Retinal pigment epithelial cell (primary cell): ENCODE measurements at regions not wholly inside any gene's neighbourhood (a gene's known extent, or its start where the extent isn't known, plus 50 kb on each side); places are given as distances from the start of the nearest gene placed in this dataset.
"Not testable (repeated sequence)": the region's sequence is repeated elsewhere in the genome, so short reads cannot be mapped to it uniquely, and the experiment has no call there.

Experiments
- DNase-seq: peaks from one replicate; pipeline ENCODE4 v3.0.0-alpha.2; 2010; ENCODE audit warnings: low read depth
- H3K4me3 ChIP-seq: 2 replicates; pipeline ENCODE4 v1.5.1; 2011; ENCODE audit warnings: mild to moderate bottlenecking, low read length, control low read depth, moderate library complexity
- TF ChIP-seq, protein P1 (sequence below): conservative IDR thresholded peaks from 2 replicates; pipeline ENCODE4 v1.5.1; 2011; ENCODE audit warnings: low read depth, low read length, control low read depth, inconsistent platforms

DNA sequence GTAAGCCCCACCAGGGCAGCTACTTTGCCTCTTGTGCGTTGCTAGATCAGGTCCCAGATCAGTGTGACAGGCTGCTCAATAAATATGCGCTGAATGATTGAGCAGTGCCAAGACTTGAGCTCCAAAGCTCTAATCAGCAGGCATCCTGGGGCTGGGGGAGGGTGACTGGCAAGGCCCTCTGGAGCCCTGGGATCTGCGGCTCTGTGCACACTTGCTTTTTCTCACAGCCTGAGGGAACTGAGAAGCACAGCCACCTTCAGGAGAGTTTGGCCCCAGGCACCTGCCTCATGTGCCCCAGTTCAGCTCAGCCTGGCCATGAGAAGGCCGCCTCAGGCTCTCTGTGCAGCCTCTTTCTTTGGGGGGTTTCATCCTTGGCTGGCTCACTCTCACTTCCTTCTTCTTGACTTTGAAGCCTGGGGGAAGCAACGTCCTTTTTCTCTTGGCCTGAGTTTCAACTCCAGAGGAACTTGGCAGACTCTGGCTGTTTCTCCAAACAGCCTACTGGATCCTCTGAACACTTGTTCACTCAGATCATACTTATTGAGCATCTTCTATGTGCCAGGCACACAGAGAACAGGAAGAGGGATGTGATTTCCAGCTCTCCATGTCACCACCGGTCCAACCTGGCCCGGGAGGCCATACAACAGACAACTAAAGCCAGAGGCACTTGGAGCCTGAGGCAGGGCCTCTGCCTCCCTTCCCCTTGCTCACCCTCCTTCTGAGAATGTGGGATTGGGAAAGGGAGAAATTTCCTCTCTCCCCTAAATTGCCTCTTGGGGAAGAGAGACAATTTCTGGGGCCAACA, 114.0 kb downstream of the VEGFA start:
- TF ChIP-seq, protein P1, sequence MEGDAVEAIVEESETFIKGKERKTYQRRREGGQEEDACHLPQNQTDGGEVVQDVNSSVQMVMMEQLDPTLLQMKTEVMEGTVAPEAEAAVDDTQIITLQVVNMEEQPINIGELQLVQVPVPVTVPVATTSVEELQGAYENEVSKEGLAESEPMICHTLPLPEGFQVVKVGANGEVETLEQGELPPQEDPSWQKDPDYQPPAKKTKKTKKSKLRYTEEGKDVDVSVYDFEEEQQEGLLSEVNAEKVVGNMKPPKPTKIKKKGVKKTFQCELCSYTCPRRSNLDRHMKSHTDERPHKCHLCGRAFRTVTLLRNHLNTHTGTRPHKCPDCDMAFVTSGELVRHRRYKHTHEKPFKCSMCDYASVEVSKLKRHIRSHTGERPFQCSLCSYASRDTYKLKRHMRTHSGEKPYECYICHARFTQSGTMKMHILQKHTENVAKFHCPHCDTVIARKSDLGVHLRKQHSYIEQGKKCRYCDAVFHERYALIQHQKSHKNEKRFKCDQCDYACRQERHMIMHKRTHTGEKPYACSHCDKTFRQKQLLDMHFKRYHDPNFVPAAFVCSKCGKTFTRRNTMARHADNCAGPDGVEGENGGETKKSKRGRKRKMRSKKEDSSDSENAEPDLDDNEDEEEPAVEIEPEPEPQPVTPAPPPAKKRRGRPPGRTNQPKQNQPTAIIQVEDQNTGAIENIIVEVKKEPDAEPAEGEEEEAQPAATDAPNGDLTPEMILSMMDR = no peak
- H3K4me3 ChIP-seq = no peak overlapping the region
- no peak for DNase-seq

DNA sequence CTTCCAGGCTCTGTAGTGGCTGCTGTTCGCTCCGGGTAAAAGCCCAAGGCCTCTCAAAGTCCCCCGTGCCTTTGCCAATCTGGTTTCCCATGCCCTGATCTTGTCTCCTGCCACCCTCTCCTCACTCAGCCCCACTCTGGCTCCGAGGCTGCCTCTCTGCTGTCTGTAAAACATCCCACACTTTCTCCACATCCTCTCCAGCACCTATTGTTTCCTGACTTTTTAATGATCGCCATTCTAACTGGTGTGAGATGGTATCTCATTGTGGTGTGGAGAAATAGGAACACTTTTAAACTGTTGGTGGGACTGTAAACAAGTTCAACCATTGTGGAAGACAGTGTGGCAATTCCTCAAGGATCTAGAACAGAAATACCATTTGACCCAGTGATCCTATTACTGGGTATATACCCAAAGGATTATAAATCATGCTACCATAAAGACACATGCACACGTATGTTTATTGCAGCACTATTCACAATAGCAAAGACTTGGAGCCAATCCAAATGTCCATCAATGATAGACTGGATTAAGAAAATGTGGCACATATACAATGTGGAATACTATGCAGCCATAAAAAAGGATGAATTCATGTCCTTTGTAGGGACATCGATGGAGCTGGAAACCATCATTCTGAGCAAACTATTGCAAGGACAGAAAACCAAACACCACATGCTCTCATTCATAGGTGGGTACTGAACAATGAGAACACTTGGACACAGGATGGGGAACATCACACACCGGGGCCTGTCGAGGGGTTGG, 112.9 kb downstream of the VEGFA start:
- not testable (repeated sequence) for H3K4me3 ChIP-seq, DNase-seq

DNA sequence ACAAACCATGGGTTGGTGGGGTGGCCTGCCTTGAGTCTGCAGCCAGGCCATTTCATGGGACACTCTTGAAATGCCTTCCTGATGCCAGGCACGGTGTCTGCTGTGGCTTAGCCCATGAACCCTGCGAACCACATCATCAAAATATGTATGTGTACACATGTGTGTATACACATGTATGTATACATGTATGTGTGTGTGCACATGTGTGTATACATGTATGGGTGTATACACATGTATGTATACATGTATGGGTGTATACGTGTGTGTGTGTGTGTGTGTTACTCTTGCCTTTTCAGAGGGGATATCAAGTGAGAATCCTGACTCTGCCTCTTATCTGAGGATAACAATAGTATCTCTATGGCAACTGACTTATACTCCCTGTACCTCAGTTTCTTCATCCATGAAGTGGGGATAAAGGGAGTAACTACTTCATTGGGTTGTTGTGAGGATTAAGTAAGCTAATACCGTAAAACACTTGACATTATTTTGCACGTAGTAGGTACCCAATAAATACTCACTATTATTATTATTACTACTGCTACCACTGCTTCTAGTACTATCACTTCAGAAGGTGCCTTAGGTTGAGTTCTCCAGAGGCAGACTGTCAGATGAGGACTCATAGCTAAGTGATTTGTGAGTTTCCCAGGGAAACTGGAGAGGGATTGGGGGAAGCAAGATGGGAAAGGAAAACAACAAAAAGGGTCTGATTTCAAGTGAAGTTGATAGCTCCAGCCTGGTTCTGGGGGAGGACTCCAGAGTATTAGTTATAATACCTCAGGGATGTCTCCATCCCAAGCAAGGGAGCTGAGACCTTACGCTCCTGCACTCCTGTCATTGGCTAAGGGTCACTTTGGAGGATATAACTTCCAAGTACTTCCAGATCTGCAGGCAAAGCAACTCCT, 110.5 kb downstream of the VEGFA start:
- DNase-seq = no peak
- H3K4me3 ChIP-seq = no peak overlapping the region
- TF ChIP-seq, protein P1 = no peak

DNA sequence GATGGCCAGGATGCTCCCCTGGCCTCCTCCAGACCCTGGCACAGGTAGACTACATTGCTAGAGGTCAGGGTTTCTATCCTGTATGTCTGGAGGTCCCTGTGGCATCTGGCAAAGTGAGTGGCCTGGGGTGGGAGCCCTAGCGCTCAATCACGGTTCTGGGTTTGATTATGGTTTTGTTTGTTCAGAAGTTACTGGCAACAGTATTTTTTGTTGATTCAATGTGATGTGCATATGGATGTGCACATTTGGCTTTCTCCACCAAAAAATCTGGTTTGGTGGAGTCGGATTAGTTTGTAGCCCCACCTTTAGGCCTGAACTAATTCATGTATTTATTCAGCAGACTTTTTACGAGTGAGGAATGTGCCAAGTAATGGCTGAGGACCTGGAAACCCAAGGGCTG, 109.7 kb downstream of the VEGFA start:
- TF ChIP-seq, protein P1 = no peak
- no peak for DNase-seq
- no peak overlapping the region for H3K4me3 ChIP-seq

DNA sequence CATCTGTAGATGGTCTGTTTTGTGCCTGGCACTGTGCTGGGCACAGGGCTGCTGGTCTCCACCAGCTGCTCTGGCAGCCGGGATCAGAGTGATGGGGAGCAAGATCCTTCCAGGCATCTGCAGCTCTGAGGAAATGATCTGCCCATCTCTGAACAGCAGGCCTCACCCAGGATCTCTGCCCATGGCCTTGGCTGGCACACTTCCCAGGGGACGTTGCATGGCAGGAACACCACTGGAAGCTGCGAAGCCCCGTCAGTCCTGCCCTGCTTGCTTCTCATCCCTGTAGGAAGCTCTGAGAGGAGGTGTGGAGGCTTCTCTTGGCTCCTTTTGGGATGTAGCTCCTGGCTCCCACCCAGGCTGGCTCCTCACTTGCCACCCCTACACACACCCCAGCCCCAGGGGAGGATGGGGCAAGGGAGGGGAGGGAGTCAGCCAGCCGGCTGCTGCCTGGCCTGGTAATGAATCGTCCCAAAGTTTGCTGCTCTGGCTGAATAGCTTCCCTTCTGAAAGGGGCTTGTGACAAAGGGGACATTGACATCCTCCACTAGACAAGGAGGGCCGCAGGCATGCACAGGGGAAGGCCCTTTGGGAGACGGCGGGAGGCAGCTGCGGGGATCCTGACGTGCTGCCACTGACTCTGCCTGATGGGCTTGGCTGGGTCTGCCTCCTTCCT, 108.9 kb downstream of the VEGFA start:
- DNase-seq = no peak
- H3K4me3 ChIP-seq = no peak overlapping the region
- TF ChIP-seq, protein P1 = no peak

DNA sequence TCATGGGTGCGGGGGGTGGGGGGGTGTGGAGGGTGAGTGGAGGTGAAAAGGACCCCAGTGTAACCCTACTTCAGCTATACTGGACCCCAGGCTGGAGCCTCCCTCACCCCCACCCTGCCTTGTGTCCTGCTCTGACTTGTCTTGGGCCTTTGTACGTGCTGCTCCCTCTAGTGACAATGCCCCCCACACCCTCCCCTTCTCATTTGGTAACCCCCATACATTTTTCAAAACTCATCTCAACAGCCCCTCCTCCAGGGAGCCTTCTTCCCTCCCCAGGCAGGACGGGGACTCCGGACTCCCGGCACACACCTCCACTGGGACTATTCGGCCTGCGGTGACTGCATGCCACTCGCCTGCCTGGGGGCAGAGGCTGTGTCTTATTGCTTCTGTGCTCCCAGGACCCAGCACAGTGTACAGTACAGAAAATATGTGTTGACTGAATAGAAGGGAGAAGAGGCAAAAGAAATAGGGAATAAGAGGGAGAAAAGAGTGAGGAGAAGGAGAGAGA, 108.2 kb downstream of the VEGFA start:
- TF ChIP-seq, protein P1 = no peak
- H3K4me3 ChIP-seq = no peak overlapping the region
- no peak for DNase-seq
